C4-2B (cell line): ENCODE measurements at regions not wholly inside any gene's neighbourhood (a gene's known extent, or its start where the extent isn't known, plus 50 kb on each side); places are given as distances from the start of the nearest gene placed in this dataset.

Experiments
- H3K27ac ChIP-seq: fragments of 450-650 bp; 2 replicates; pipeline ENCODE4 v1.5.1; 2017
- ZFX ChIP-seq: fragments of 450-650 bp; IDR thresholded peaks from 2 replicates; pipeline ENCODE4 v1.6.1; 2017
- TF ChIP-seq, protein P1 (sequence below): fragments of 450-650 bp; conservative IDR thresholded peaks from 2 replicates; pipeline ENCODE4 v1.5.1; 2017; ENCODE audit warnings: mild to moderate bottlenecking

DNA sequence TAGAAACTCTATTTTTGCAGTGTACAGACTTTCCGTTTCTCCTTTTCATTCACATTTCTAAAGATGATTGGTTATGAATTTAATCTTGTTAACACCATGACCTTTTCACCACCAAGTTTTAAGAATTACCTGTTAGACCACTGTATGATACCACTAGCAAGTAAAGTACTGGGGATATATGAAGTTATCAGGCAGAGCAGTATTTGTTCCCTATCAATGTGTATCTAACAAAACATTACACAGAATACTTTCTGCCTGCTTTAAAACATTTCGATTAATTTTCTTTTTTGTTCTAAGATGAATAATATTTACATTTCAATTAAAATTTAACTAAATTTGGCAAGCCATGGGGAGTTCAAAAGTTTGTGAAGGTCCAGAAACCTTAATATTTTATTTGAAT, 49.9 kb upstream of the AHR start:
- no peak for TF ChIP-seq ZFX
- TF ChIP-seq, protein P1, sequence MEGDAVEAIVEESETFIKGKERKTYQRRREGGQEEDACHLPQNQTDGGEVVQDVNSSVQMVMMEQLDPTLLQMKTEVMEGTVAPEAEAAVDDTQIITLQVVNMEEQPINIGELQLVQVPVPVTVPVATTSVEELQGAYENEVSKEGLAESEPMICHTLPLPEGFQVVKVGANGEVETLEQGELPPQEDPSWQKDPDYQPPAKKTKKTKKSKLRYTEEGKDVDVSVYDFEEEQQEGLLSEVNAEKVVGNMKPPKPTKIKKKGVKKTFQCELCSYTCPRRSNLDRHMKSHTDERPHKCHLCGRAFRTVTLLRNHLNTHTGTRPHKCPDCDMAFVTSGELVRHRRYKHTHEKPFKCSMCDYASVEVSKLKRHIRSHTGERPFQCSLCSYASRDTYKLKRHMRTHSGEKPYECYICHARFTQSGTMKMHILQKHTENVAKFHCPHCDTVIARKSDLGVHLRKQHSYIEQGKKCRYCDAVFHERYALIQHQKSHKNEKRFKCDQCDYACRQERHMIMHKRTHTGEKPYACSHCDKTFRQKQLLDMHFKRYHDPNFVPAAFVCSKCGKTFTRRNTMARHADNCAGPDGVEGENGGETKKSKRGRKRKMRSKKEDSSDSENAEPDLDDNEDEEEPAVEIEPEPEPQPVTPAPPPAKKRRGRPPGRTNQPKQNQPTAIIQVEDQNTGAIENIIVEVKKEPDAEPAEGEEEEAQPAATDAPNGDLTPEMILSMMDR: no peak

More for the DNA sequence above, 49.9 kb upstream of the AHR start:
- no peak overlapping the region for H3K27ac ChIP-seq
